ENCODE measurements at regions not wholly inside any gene's neighbourhood (a gene's known extent, or its start where the extent isn't known, plus 50 kb on each side); places are given as distances from the start of the nearest gene placed in this dataset.

- H4K20me1 ChIP-seq (ENCODE audit: insufficient read depth, low read length) = no peaks in the 10 kb centered on the region
- no peak overlapping the region for H3K27ac ChIP-seq (ENCODE audit: low read depth in 1 of 2, low read length in 2 of 2)
- Mint-ChIP-seq H3K4me3 (no peak overlapping the region), H3K27me3 (ENCODE audit: low read depth in 3 of 3) (peaks cover 0 to 5% (median 4%) of the 10 kb centered on the region in 3 donors), H3K36me3 (no peaks in the 10 kb centered on the region), H3K9me3 (peaks cover 0 to under 1% (median 0%) of the 10 kb centered on the region in 7 donors), H3K4me1 (no peaks in the 10 kb centered on the region), H3K27ac (no peak overlapping the region)
- 100% methylated on average over 1 of the region's 4 CpGs for WGBS (ENCODE audit: insufficient coverage)
- H3K9me3 ChIP-seq (replicated peaks in 1 of 2; ENCODE audit: control insufficient read depth in 1 of 2, insufficient read depth in 1 of 2, low read length in 2 of 2) = peaks cover 0 to 3% of the 10 kb centered on the region in 2 donors
- no peak overlapping the region for H3K4me3 ChIP-seq (replicated peaks in 1 of 3; ENCODE audit: low read depth in 2 of 3, low read length in 3 of 3)
- no peaks in the 10 kb centered on the region for H3K27me3 ChIP-seq (ENCODE audit: control insufficient read depth in 2 of 2, insufficient read depth in 2 of 2, low read length in 2 of 2)
- H3K4me1 ChIP-seq (ENCODE audit: control insufficient read depth in 1 of 2, insufficient read depth in 2 of 2, low read length in 2 of 2) = no peaks in the 10 kb centered on the region
- TF ChIP-seq CTCF (IDR thresholded peaks at IDR 0.05) = no peak
- H3K4me2 ChIP-seq (replicated peaks; ENCODE audit: extremely low read depth, low read length, poor library complexity, severe bottlenecking) = no peak overlapping the region
- intact Hi-C loops (cut with micrococcal nuclease) = no loop called here
- DNase-seq = no peak
- H2AFZ ChIP-seq (ENCODE audit: insufficient read depth, low read depth, low read length, poor library complexity, severe bottlenecking) = no peak overlapping the region
- H3K9ac ChIP-seq (ENCODE audit: insufficient read depth, low read length, poor library complexity, severe bottlenecking) = no peak overlapping the region
- H3K36me3 ChIP-seq (replicated peaks in 1 of 2; ENCODE audit: control insufficient read depth in 1 of 2, insufficient read depth in 2 of 2, low read length in 2 of 2) = no peaks in the 10 kb centered on the region
- no peaks in the 10 kb centered on the region for H3K79me2 ChIP-seq (ENCODE audit: insufficient read depth, low read length)
These were observed 412.4 kb upstream of the NRP1 start for GRCh38 chr10:33746836-33747268.

GRCh38 chr10:33746186-33746585 lies 411.7 kb upstream of the NRP1 start:
- Histone ChIP-seq H3K9ac (ENCODE audit: insufficient read depth, low read length, poor library complexity, severe bottlenecking) (no peak overlapping the region), H3K4me1 (ENCODE audit: control insufficient read depth in 1 of 2, insufficient read depth in 2 of 2, low read length in 2 of 2) (no peaks in the 10 kb centered on the region), H3K4me3 (replicated peaks in 1 of 3; ENCODE audit: low read depth in 2 of 3, low read length in 3 of 3) (no peak overlapping the region), H3K36me3 (replicated peaks in 1 of 2; ENCODE audit: control insufficient read depth in 1 of 2, insufficient read depth in 2 of 2, low read length in 2 of 2) (no peaks in the 10 kb centered on the region), H3K9me3 (replicated peaks in 1 of 2; ENCODE audit: control insufficient read depth in 1 of 2, insufficient read depth in 1 of 2, low read length in 2 of 2) (peaks cover 0 to 3% of the 10 kb centered on the region in 2 donors), H3K79me2 (ENCODE audit: insufficient read depth, low read length) (no peaks in the 10 kb centered on the region), H3K4me2 (replicated peaks; ENCODE audit: extremely low read depth, low read length, poor library complexity, severe bottlenecking) (no peak overlapping the region), H4K20me1 (ENCODE audit: insufficient read depth, low read length) (no peaks in the 10 kb centered on the region), H3K27me3 (ENCODE audit: control insufficient read depth in 2 of 2, insufficient read depth in 2 of 2, low read length in 2 of 2) (no peaks in the 10 kb centered on the region), H3K27ac (ENCODE audit: low read depth in 1 of 2, low read length in 2 of 2) (no peak overlapping the region), H2AFZ (ENCODE audit: insufficient read depth, low read depth, low read length, poor library complexity, severe bottlenecking) (no peak overlapping the region)
- Mint-ChIP-seq H3K9me3 (no peaks in the 10 kb centered on the region), H3K4me3 (no peak overlapping the region), H3K36me3 (no peaks in the 10 kb centered on the region), H3K27ac (no peak overlapping the region), H3K4me1 (no peaks in the 10 kb centered on the region), H3K27me3 (ENCODE audit: low read depth in 3 of 3) (peaks cover 0 to 5% (median 4%) of the 10 kb centered on the region in 3 donors)
- TF ChIP-seq CTCF (IDR thresholded peaks at IDR 0.05) = no peak
- WGBS (ENCODE audit: insufficient coverage) = 95% methylated on average over 6 of the region's 6 CpGs
- intact Hi-C loops (cut with micrococcal nuclease) = no loop called here
- DNase-seq = no peak

Measured in CD14-positive monocyte (primary cell).